ENCODE measurements at regions not wholly inside any gene's neighbourhood (a gene's known extent, or its start where the extent isn't known, plus 50 kb on each side); places are given as distances from the start of the nearest gene placed in this dataset.

GRCh38 chr2:144225076-144225475 lies 294.8 kb downstream of the ZEB2 start:
- Histone ChIP-seq H3K4me1 (ENCODE audit: control insufficient read depth in 2 of 2, insufficient read depth in 2 of 2, low read length in 2 of 2) (no peaks in the 10 kb centered on the region), H4K20me1 (ENCODE audit: control insufficient read depth, insufficient read depth, low read length, poor library complexity, severe bottlenecking) (no peaks in the 10 kb centered on the region), H3K9ac (ENCODE audit: low read length) (no peak overlapping the region), H2AFZ (ENCODE audit: insufficient read depth, low read depth, low read length, poor library complexity, severe bottlenecking) (no peak overlapping the region), H3K9me3 (ENCODE audit: control extremely low read depth in 1 of 3, control insufficient read depth in 2 of 3, insufficient read depth in 1 of 3, low read length in 2 of 3) (no peaks in the 10 kb centered on the region), H3K4me2 (replicated peaks; ENCODE audit: low read depth, low read length, poor library complexity, severe bottlenecking) (no peak overlapping the region), H3K27me3 (replicated peaks in 1 of 4; ENCODE audit: control extremely low read depth in 1 of 4, control insufficient read depth in 3 of 4, insufficient read depth in 4 of 4, low read length in 3 of 4) (no peaks in the 10 kb centered on the region), H3K27ac (ENCODE audit: low read length in 2 of 2) (no peak overlapping the region), H3K36me3 (replicated peaks in 1 of 2; ENCODE audit: control extremely low read depth in 1 of 2, control insufficient read depth in 1 of 2, extremely low read depth in 1 of 2, insufficient read depth in 2 of 2, low read length in 1 of 2) (no peaks in the 10 kb centered on the region), H3K4me3 (ENCODE audit: control extremely low read depth in 1 of 5, extremely low read depth in 1 of 5, insufficient read depth in 1 of 5, low read depth in 2 of 5, low read length in 4 of 5) (no peak overlapping the region), H3K79me2 (ENCODE audit: control insufficient read depth, insufficient read depth, low read length) (no peaks in the 10 kb centered on the region)
- DNase-seq, result no peak
- no peak overlapping the region for H3K27ac Mint-ChIP-seq
- no peak for TF ChIP-seq EZH2 (IDR thresholded peaks at IDR 0.05; ENCODE audit: borderline replicate concordance, insufficient read depth, low read depth, low read length, poor library complexity, severe bottlenecking)
- TF ChIP-seq CTCF (IDR thresholded peaks at IDR 0.05), result no peak
- H3K4me3 Mint-ChIP-seq, result no peak overlapping the region
- no peak for ATAC-seq (ENCODE audit: low read depth)
- CTCF ChIA-PET, result no interaction called here
- H3K9me3 Mint-ChIP-seq (ENCODE audit: insufficient read depth), result no peaks in the 10 kb centered on the region
- peaks cover 4% of the 10 kb centered on the region for H3K4me1 Mint-ChIP-seq
- POLR2A ChIA-PET, result no interaction called here
- intact Hi-C loops (cut with micrococcal nuclease), result no loop called here
- no peaks in the 10 kb centered on the region for H3K27me3 Mint-ChIP-seq

- no peak for DNase-seq
- Histone ChIP-seq H3K9me3 (ENCODE audit: control extremely low read depth in 1 of 3, control insufficient read depth in 2 of 3, insufficient read depth in 1 of 3, low read length in 2 of 3) (no peaks in the 10 kb centered on the region), H3K4me3 (ENCODE audit: control extremely low read depth in 1 of 5, extremely low read depth in 1 of 5, insufficient read depth in 1 of 5, low read depth in 2 of 5, low read length in 4 of 5) (no peak overlapping the region), H3K36me3 (replicated peaks in 1 of 2; ENCODE audit: control extremely low read depth in 1 of 2, control insufficient read depth in 1 of 2, extremely low read depth in 1 of 2, insufficient read depth in 2 of 2, low read length in 1 of 2) (no peaks in the 10 kb centered on the region), H3K4me2 (replicated peaks; ENCODE audit: low read depth, low read length, poor library complexity, severe bottlenecking) (no peak overlapping the region), H3K79me2 (ENCODE audit: control insufficient read depth, insufficient read depth, low read length) (no peaks in the 10 kb centered on the region), H3K27me3 (replicated peaks in 1 of 4; ENCODE audit: control extremely low read depth in 1 of 4, control insufficient read depth in 3 of 4, insufficient read depth in 4 of 4, low read length in 3 of 4) (no peaks in the 10 kb centered on the region), H4K20me1 (ENCODE audit: control insufficient read depth, insufficient read depth, low read length, poor library complexity, severe bottlenecking) (no peaks in the 10 kb centered on the region), H3K9ac (ENCODE audit: low read length) (no peak overlapping the region), H3K4me1 (ENCODE audit: control insufficient read depth in 2 of 2, insufficient read depth in 2 of 2, low read length in 2 of 2) (no peaks in the 10 kb centered on the region), H3K27ac (ENCODE audit: low read length in 2 of 2) (no peak overlapping the region), H2AFZ (ENCODE audit: insufficient read depth, low read depth, low read length, poor library complexity, severe bottlenecking) (no peak overlapping the region)
- TF ChIP-seq CTCF (IDR thresholded peaks at IDR 0.05) (no peak), EZH2 (IDR thresholded peaks at IDR 0.05; ENCODE audit: borderline replicate concordance, insufficient read depth, low read depth, low read length, poor library complexity, severe bottlenecking) (no peak)
- no peaks in the 10 kb centered on the region for H3K9me3 Mint-ChIP-seq (ENCODE audit: insufficient read depth)
- no peaks in the 10 kb centered on the region for H3K27me3 Mint-ChIP-seq
- ChIA-PET CTCF (no interaction called here), POLR2A (no interaction called here)
- H3K4me3 Mint-ChIP-seq, result no peak overlapping the region
- intact Hi-C loops (cut with micrococcal nuclease), result no loop called here
- peaks cover 4% of the 10 kb centered on the region for H3K4me1 Mint-ChIP-seq
- H3K27ac Mint-ChIP-seq, result no peak overlapping the region
- ATAC-seq (ENCODE audit: low read depth), result no peak
- WGBS (ENCODE audit: insufficient coverage), result no CpG with 5 or more reads among the region's 3 CpGs
Observed at GRCh38 chr2:144224472-144224871, 295.4 kb downstream of the ZEB2 start.
